Frontal cortex (tissue), 3 donors: ENCODE measurements at regions not wholly inside any gene's neighbourhood (a gene's known extent, or its start where the extent isn't known, plus 50 kb on each side); places are given as distances from the start of the nearest gene placed in this dataset.
A peak's percentile ranks its signal among the peaks of the same experiment; 100 is the strongest.

Source experiments
- DNase-seq, 2 donors: peaks; one replicate each; pipeline ENCODE4 v3.0.0; 2012; ENCODE audit warnings: low spot score in 2 of 2
- FAIRE-seq: peaks from 2 replicates; lab custom pipeline; 2012; peaks lifted over from hg19 to GRCh38; lab: Jason Lieb, UNC
- donor health status: control.
- donor health status: control.
- donor health status: control.

GRCh38 chr2:235162837-235163197 is 211.0 kb downstream of the SH3BP4 start:
- no peak for DNase-seq
- FAIRE-seq, result no peak

- DNase-seq (no peak), FAIRE-seq (no peak)
Observed at GRCh38 chr2:235165136-235165535, 213.3 kb downstream of the SH3BP4 start.

GRCh38 chr2:235165631-235166030 is 213.8 kb downstream of the SH3BP4 start:
- DNase-seq (no peak), FAIRE-seq (no peak)

- DNase-seq (no peak), FAIRE-seq (no peak)
Observed at GRCh38 chr2:235168174-235168979, 216.6 kb downstream of the SH3BP4 start.

- FAIRE-seq (no peak), DNase-seq (no peak)
Observed at GRCh38 chr2:235170016-235170415, 218.2 kb downstream of the SH3BP4 start.

- DNase-seq (no peak), FAIRE-seq (no peak)
Observed at GRCh38 chr2:235170536-235171521, 219.0 kb downstream of the SH3BP4 start.

GRCh38 chr2:235171550-235172031 is 219.8 kb downstream of the SH3BP4 start:
- FAIRE-seq (no peak), DNase-seq (no peak)

- FAIRE-seq, result no peak
Observed at GRCh38 chr2:235180642-235181041, 228.8 kb downstream of the SH3BP4 start.

GRCh38 chr2:235183786-235184185 is 232.0 kb downstream of the SH3BP4 start:
- DNase-seq (no peak), FAIRE-seq (no peak)

More at GRCh38 chr2:235180642-235181041, 228.8 kb downstream of the SH3BP4 start:
- no peak for DNase-seq

- FAIRE-seq (no peak), DNase-seq (no peak)
Observed at GRCh38 chr2:235187806-235188205, 236.0 kb downstream of the SH3BP4 start.

- FAIRE-seq (no peak), DNase-seq (no peak)
Observed at GRCh38 chr2:235191486-235191885, 239.7 kb downstream of the SH3BP4 start.

- no peak for FAIRE-seq
Observed at GRCh38 chr2:235191978-235192377, 240.2 kb downstream of the SH3BP4 start.

GRCh38 chr2:235194351-235194750 is 242.5 kb downstream of the SH3BP4 start:
- peak; percentile 64 for FAIRE-seq
- DNase-seq, result peak in 1 of 2 donors; percentile 46

More at GRCh38 chr2:235191978-235192377, 240.2 kb downstream of the SH3BP4 start:
- peak in 1 of 2 donors; percentile 29 for DNase-seq

- DNase-seq (no peak), FAIRE-seq (no peak)
Observed at GRCh38 chr2:235194836-235195235, 243.0 kb downstream of the SH3BP4 start.

GRCh38 chr2:235195921-235196320 is 244.1 kb downstream of the SH3BP4 start:
- DNase-seq (no peak), FAIRE-seq (no peak)

- FAIRE-seq (no peak), DNase-seq (no peak)
Observed at GRCh38 chr2:235199128-235199527, 247.3 kb downstream of the SH3BP4 start.

- FAIRE-seq (no peak), DNase-seq (no peak)
Observed at GRCh38 chr2:235200216-235200615, 248.4 kb downstream of the SH3BP4 start.

GRCh38 chr2:235201756-235202155 is 249.9 kb downstream of the SH3BP4 start:
- DNase-seq, result no peak
- FAIRE-seq, result no peak

- DNase-seq, result no peak
- no peak for FAIRE-seq
Observed at GRCh38 chr2:235204948-235205347, 253.1 kb downstream of the SH3BP4 start.

GRCh38 chr2:235206399-235206798 is 254.6 kb downstream of the SH3BP4 start:
- FAIRE-seq (no peak), DNase-seq (no peak)
